GM19351 (cell line): ENCODE measurements at regions not wholly inside any gene's neighbourhood (a gene's known extent, or its start where the extent isn't known, plus 50 kb on each side); places are given as distances from the start of the nearest gene placed in this dataset.

Experiments used
- ATAC-seq: cut with Tn5 transposase; IDR thresholded peaks from one replicate; pipeline ENCODE4 v1.9.1; 2021; ENCODE audit warnings: mild to moderate bottlenecking, moderate library complexity; ENCODE audit not compliant: unreplicated experiment

DNA sequence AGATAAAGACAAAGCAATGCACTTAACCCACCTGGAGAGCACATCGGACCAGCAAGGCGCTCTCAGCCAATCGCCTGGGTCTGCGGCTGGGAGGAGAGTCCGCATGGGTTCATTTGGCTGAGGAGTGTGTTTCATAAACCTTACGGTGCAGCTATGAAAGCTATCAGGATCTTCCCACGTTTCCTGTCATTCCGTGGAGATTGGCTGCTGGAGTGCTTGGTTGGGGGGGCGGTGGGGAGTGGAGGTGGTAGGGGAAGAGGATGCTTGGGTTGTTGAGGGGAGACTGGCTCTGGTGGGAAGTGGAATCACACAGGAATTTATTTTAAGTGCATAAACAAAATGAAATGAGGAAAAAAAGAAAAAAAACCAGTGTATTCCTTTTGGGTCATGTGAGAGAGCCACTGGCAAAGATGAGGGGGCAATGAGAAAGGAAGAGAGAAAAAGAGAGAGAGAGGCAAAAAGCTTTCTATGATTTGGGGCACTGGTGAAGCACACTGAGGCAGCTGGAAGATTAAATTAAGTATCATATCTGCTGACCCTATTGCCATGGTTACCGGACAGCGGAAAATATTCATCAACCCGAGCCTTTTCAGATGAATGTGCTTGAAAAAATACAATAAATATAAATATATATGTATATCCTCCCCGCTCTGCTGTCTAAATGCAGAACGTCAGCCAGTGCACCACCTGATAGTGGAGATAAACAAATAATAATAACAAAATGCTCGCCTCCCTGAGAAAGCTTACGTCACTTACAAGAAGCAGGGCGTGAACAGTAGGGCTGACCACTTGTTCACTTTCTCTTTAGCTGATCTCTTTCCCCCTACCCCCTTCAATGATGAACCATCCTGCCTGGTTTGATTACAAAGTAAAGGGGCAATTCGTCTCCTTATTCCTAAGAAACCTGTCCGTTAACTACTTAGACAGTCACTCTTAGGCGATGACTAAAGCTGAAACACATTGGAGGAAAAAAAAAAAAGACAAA lies 457.0 kb upstream of the ZFHX3 start:
- no peak for ATAC-seq

DNA sequence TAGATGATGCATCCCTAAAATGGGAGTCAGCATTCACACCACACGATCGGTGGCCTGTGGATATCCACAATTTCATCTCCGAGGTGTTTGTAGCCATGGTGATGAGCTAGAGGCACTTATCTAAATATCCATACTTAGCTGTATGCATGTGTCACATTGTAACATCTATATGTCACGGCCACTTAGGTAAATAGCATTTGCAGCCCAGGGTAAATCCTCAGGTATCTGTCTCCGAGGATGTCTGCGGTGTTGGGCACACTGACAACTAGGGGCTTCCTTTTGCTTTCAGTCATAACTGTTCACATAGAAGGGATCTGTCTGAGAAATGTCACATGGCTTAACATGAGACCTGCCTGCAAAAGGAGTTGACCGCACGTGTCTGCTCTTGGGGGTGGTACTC lies 455.2 kb upstream of the ZFHX3 start:
- no peak for ATAC-seq

DNA sequence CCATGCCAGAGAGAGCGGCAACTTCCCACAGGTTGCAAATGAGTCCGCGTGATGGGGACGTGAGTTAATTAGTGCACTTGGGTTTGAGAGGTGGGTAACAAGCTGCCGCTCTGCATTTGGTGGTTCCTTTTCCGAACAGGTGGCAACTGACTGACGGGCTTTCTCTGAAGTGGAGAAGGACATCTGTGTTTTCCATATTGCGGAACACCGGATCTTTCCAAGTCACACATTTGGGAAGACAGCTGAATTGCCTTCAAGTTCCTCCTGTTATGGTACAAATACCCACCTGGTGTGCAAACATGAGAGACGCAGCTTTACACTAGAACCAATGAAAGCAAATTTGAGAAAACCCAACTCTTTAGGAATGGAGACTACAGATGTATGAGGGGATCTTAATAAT lies 451.3 kb upstream of the ZFHX3 start:
- no peak for ATAC-seq

GRCh38 chr16:73485880-73486279 lies 438.0 kb upstream of the ZFHX3 start:
- ATAC-seq, result no peak

- ATAC-seq, result no peak
These were observed 436.2 kb upstream of the ZFHX3 start for GRCh38 chr16:73483934-73484711.

DNA sequence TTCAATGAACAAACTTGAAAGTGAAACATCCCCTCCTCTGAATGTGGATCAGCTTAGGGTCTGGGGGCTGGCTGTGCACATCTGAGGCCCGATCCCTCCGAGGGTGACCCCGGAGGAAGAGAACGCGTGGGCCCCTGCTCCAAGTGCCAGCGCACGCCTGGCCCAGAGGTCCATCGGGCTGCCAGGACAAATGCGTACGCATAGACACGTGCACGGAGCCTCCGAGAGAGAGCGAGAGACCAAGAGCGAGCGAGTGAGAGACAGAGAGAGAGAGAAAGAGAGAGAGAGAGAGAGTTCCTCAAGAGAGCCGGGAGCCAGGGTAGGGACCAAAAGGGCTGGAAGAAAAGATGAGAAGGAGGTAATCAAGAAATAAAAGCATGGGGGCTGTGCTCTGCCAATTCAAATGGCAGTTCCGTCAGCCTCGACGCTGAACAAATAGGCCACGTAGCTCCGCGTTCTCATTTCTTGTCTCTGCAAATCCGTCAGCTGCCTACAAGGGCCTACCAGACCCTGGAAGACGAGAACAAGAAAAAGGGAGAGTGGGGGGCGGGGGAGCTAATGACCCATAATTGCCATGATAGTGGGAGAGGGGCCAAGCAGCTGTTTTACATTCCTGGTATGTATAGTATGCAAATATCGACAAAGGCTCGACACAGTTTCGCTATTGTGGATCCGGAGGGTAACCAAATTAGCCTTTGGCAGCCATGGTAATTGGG lies 435.3 kb upstream of the ZFHX3 start:
- ATAC-seq, result no peak

DNA sequence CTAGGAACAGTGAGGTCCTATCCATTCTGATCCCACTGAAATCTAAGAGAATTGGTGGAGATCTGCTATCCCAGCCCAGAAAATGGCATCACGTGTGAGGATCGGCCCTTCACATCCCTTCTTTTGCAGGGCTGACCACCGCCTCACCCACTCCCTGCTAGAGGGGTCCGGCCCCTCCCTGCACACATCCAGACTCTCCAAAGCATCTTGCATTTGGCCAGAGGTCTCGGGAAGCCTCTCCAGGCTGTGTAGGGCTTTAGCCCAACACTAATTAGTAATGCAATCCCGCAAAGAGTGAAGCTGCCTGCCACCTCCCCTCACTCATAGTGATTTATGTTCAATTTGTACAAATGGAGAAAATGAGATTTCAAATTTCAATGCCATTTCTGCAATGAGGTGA lies 434.4 kb upstream of the ZFHX3 start:
- no peak for ATAC-seq

DNA sequence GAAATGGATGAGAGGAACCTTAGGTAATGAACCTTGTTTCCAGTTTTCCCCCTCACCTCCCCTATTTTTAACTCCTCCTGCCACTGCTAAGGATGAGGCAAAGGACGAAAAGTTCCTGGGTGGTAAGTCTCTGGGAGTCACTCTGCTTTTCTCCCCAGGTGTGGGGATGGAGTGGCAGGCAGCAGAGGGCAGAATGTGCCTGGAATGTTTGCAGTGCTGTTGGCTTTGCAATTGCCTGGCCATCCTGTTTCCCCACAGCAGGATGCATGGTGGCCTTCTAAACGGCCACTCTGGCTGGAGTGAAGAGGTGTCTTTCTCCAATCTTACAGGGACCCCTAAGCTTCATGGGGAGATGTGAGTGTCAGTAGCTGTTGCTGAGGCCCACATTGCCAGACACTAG lies 432.5 kb upstream of the ZFHX3 start:
- ATAC-seq, result no peak

DNA sequence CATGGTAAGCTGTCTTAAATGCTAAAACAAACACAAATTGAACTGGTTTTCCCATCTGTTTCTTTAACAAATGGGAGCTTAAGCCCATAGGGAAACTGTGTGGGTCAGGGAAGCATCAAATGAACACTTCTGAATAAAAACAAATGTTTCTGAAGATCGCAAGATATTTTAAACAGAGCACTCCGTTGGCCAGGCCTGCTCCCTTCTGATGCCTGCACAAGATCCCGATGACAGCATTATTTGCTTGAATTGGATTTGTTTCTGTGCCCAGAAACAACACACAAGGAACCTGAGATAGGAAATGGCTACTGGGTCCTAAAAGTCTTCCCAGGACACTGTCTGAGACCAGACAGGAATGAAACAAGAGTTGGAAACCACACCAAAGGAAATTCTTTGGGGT lies 425.8 kb upstream of the ZFHX3 start:
- no peak for ATAC-seq

GRCh38 chr16:73464834-73465233 lies 416.9 kb upstream of the ZFHX3 start:
- ATAC-seq, result no peak

- no peak for ATAC-seq
These were observed 411.7 kb upstream of the ZFHX3 start for GRCh38 chr16:73459586-73459985.

DNA sequence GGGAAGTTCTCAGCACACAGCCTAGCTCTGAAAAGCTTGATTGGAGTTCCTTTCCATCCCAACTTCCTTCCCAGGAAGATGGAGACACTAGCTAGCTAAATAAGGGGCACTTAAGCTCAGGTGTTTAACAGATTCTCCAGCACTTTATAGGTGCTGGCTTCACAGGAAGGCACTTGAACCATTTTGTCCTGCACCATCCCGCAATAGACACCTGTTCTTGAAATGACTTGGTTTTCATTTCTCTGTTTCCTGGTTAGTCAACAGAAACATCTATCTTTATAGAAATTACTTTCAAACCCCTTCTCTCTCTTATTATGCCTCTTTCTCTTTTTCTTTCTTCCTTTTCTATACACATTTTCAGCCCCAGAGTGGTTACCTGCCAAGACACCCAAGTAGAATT lies 409.9 kb upstream of the ZFHX3 start:
- no peak for ATAC-seq

- ATAC-seq, result no peak
These were observed 401.0 kb upstream of the ZFHX3 start for GRCh38 chr16:73448970-73449369.

GRCh38 chr16:73447846-73448245 lies 399.9 kb upstream of the ZFHX3 start:
- ATAC-seq, result no peak

DNA sequence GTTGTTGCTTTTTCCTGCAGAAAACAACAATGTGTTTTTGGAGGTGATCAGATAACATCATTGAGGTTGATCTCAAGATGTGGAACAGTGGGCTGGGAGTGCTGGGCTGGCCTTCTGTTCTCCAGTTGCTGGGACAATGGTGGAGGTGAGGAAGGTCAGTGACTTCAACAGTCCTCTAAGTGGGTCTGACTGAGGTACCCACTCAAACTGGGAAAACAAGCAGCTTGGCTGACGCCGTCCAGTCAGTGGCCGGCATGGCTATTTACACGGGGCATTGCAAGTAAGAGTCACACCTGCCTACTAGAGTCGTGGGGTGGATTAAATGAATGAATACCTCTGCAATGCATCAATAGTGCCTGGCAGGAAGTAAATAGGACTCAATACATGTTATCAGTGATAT lies 386.7 kb upstream of the ZFHX3 start:
- no peak for ATAC-seq

- ATAC-seq, result no peak
These were observed 385.9 kb upstream of the ZFHX3 start for GRCh38 chr16:73433731-73434307.

DNA sequence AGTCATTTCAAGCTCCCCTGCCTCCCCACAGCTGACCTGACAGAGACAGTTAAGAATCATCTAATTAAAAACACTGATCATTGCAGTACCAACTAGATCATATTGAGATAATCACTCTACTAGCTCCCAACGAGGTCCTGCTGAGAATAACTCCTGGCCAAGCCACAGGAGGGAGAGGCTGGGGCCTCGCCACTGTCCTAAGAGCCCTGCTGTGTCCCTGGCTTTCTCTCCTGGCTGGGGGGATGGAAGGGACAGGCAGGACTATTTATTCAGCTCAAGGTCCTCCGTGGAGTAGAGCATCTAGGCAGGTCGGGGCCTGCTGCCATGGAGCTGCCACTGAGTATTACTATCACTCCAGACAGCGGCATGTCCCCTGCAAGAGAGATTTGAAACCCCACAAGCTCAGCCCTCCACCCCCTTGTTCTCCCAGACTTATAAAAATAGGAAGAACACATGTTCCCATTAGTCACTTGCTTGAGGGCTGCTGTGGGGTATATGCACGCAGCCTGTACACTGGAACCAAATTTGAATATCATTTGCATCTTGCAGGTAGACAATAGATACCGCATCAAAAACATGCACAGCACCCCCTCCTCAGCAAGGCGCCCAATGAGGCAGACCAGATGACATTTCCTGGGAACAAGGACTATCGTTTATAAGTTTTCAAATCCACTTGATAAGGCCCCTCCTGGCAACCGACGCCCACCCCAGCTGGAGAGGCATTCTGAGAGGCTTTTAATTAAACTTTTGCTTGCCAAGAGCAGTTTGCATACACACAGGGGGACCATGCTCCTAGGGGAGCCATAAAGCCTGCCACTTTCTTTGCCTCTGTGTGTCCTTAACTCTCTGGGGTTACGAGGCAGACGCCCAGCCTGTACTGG lies 385.2 kb upstream of the ZFHX3 start:
- ATAC-seq, result no peak

DNA sequence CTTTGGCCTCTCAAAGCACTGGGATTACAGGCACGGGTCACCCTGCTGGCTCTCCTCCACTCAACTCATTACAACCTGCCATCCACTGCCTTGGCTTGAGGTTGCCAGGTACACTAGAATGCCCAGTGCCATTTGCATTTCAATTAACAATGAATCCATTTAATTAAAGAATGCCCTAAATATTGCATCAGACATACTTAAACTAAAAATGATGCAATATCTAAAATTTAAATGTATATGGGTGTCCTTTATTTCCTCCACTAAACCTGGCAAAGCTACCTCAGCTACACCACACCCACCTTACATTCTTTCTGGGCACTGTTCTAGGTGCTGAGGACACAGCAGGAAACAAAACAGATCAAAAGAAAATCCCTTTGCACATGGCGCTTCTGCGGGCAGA lies 382.2 kb upstream of the ZFHX3 start:
- no peak for ATAC-seq

DNA sequence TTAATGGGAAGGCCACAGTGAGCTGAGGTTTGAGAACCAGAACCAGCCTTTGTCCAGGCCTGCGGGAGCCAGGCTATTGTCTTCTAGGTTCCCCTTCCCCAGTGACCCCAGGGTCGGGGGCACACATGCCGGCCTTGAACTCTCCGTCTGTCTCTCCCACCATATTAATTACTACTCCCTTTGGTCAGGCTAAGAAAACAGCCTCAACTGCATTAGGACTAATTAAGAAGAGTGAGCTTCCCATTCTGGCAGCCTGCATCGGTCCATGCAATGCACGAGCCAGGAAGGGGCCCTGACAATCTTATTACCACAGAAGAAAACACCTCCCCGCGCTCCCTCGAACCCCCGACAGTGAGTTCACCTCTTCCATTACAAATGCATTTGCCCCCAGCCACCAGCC lies 380.2 kb upstream of the ZFHX3 start:
- ATAC-seq, result no peak

GRCh38 chr16:73427164-73427563 lies 379.2 kb upstream of the ZFHX3 start:
- ATAC-seq, result no peak
